ENCODE measurements at regions not wholly inside any gene's neighbourhood (a gene's known extent, or its start where the extent isn't known, plus 50 kb on each side); places are given as distances from the start of the nearest gene placed in this dataset.

DNA sequence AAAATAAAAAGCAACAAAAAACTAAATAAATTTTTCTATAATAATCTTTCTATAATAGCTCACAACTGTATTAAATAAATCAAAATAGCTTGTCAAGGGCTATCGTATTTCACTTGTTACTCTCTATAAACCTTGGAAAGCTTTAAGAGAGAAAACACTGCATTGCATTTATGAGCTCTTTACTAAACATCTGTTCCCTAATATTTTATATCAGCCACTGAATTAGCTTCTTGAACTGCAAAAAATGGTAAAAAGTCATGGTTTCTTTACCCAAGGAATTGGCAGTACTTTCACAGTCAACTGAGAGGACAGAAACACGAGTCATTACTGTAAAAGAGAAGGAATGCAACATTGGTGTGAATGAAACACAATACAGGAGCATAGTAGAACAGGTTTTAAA lies 671.2 kb downstream of the PCDH18 start:
- H3K36me3 Mint-ChIP-seq (ENCODE audit: unreplicated experiment): no peaks in the 10 kb centered on the region
- no peak for DNase-seq
- no peaks in the 10 kb centered on the region for H3K9me3 Mint-ChIP-seq (ENCODE audit: unreplicated experiment)
- H3K27me3 Mint-ChIP-seq (ENCODE audit: unreplicated experiment): peaks cover 2% of the 10 kb centered on the region
- H3K4me3 Mint-ChIP-seq (ENCODE audit: unreplicated experiment): no peak overlapping the region
- no peak overlapping the region for H3K27ac Mint-ChIP-seq (ENCODE audit: unreplicated experiment)
- TF ChIP-seq, protein P1, sequence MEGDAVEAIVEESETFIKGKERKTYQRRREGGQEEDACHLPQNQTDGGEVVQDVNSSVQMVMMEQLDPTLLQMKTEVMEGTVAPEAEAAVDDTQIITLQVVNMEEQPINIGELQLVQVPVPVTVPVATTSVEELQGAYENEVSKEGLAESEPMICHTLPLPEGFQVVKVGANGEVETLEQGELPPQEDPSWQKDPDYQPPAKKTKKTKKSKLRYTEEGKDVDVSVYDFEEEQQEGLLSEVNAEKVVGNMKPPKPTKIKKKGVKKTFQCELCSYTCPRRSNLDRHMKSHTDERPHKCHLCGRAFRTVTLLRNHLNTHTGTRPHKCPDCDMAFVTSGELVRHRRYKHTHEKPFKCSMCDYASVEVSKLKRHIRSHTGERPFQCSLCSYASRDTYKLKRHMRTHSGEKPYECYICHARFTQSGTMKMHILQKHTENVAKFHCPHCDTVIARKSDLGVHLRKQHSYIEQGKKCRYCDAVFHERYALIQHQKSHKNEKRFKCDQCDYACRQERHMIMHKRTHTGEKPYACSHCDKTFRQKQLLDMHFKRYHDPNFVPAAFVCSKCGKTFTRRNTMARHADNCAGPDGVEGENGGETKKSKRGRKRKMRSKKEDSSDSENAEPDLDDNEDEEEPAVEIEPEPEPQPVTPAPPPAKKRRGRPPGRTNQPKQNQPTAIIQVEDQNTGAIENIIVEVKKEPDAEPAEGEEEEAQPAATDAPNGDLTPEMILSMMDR (IDR thresholded peaks at IDR 0.05; ENCODE audit: partially characterized antibody, unreplicated experiment): no peak
- H3K4me1 Mint-ChIP-seq (ENCODE audit: low read depth, unreplicated experiment): peaks cover 5% of the 10 kb centered on the region

DNA sequence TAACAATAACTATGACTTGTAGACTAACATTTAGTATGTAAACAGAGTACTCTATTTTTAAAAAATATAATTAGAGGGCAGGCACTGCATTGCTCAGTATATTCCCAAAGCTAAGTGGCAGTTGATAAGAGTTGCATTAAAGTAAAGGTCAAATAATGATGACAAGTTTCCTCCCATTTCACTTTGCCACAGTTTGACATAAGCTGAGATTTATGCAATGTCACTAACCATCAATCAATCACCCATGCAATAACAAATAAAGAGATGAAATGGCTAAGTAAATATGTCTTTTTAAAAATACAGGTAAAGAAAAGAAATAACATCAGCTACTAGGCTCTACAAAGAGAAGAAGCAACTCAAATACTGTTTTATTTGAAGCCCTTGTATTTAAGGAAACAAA lies 673.4 kb downstream of the PCDH18 start:
- Mint-ChIP-seq H3K27ac (ENCODE audit: unreplicated experiment) (no peak overlapping the region), H3K9me3 (ENCODE audit: unreplicated experiment) (no peaks in the 10 kb centered on the region), H3K36me3 (ENCODE audit: unreplicated experiment) (no peaks in the 10 kb centered on the region), H3K4me1 (ENCODE audit: low read depth, unreplicated experiment) (peaks cover 5% of the 10 kb centered on the region), H3K27me3 (ENCODE audit: unreplicated experiment) (peaks cover 2% of the 10 kb centered on the region), H3K4me3 (ENCODE audit: unreplicated experiment) (no peak overlapping the region)
- TF ChIP-seq, protein P1 (IDR thresholded peaks at IDR 0.05; ENCODE audit: partially characterized antibody, unreplicated experiment): no peak
- no peak for DNase-seq

DNA sequence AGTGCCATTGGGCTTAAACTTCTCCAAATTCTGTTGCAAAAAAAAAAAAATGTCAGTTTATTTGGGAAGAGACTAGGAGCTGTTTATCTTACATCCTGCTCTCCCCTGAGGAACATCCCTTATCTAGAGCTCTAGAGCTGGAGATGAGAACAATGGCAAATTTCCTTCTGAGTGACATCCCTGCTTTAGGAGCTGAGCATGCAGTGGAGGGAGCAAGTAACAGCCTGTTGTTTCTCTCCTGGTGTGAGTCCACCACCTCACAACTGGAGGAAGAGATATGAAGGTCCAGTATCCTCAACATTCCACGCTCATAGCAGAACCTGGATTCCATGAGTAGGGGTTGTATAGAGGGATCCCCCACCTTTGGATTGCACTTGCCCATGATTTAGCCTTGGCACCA lies 676.4 kb downstream of the PCDH18 start:
- TF ChIP-seq, protein P1 (IDR thresholded peaks at IDR 0.05; ENCODE audit: partially characterized antibody, unreplicated experiment): no peak
- Mint-ChIP-seq H3K9me3 (ENCODE audit: unreplicated experiment) (no peaks in the 10 kb centered on the region), H3K4me3 (ENCODE audit: unreplicated experiment) (no peak overlapping the region), H3K36me3 (ENCODE audit: unreplicated experiment) (no peaks in the 10 kb centered on the region), H3K27ac (ENCODE audit: unreplicated experiment) (no peak overlapping the region), H3K4me1 (ENCODE audit: low read depth, unreplicated experiment) (peaks cover 5% of the 10 kb centered on the region), H3K27me3 (ENCODE audit: unreplicated experiment) (peaks cover 2% of the 10 kb centered on the region)
- DNase-seq: no peak

- TF ChIP-seq, protein P1 (IDR thresholded peaks at IDR 0.05; ENCODE audit: partially characterized antibody, unreplicated experiment): no peak
- H3K27ac Mint-ChIP-seq (ENCODE audit: unreplicated experiment): no peak overlapping the region
- no peaks in the 10 kb centered on the region for H3K4me1 Mint-ChIP-seq (ENCODE audit: low read depth, unreplicated experiment)
- no peaks in the 10 kb centered on the region for H3K36me3 Mint-ChIP-seq (ENCODE audit: unreplicated experiment)
- peaks cover 2% of the 10 kb centered on the region for H3K27me3 Mint-ChIP-seq (ENCODE audit: unreplicated experiment)
- H3K4me3 Mint-ChIP-seq (ENCODE audit: unreplicated experiment): no peak overlapping the region
- H3K9me3 Mint-ChIP-seq (ENCODE audit: unreplicated experiment): peaks cover 2% of the 10 kb centered on the region
- DNase-seq: no peak
Measured at GRCh38 chr4:136850446-136850845, 681.8 kb downstream of the PCDH18 start.

GRCh38 chr4:136847881-136848621 lies 684.2 kb downstream of the PCDH18 start:
- Mint-ChIP-seq H3K27ac (ENCODE audit: unreplicated experiment) (no peak overlapping the region), H3K4me1 (ENCODE audit: low read depth, unreplicated experiment) (no peaks in the 10 kb centered on the region), H3K36me3 (ENCODE audit: unreplicated experiment) (no peaks in the 10 kb centered on the region), H3K27me3 (ENCODE audit: unreplicated experiment) (peaks cover 2% of the 10 kb centered on the region), H3K4me3 (ENCODE audit: unreplicated experiment) (no peak overlapping the region), H3K9me3 (ENCODE audit: unreplicated experiment) (peaks cover 2% of the 10 kb centered on the region)
- TF ChIP-seq, protein P1 (IDR thresholded peaks at IDR 0.05; ENCODE audit: partially characterized antibody, unreplicated experiment): no peak
- DNase-seq: no peak

Measured in glutamatergic neuron (in vitro differentiated cells).